Pancreas (tissue), 10 donors: ENCODE measurements at regions not wholly inside any gene's neighbourhood (a gene's known extent, or its start where the extent isn't known, plus 50 kb on each side); places are given as distances from the start of the nearest gene placed in this dataset.

Experiments
- ATAC-seq, 4 donors: fragments of 200-7000 bp; cut with Tn5 transposase; one replicate each; pipeline versions ENCODE4 v1.8.0 to v1.9.1; 2020; ENCODE audit warnings: mild to moderate bottlenecking in 4 of 4, moderate library complexity in 4 of 4
- DNase-seq, 6 donors: peaks; one replicate each; pipeline ENCODE4 v3.0.0-alpha.2; 2020
- FAIRE-seq: peaks from 2 replicates; lab custom pipeline; 2012; peaks lifted over from hg19 to GRCh38; lab: Jason Lieb, UNC
- H3K27ac ChIP-seq, 4 donors: fragments of 200-600 bp; sonication (generic); 1 replicate in 3 of 4; 2 replicates in 1 of 4; pipeline versions ENCODE4 v1.5.0 to v1.8.0; 2020
- H3K27me3 ChIP-seq, 4 donors: fragments of 200-600 bp; one replicate each; pipeline ENCODE4 v1.8.0; 2021
- H3K36me3 ChIP-seq, 3 donors: fragments of 200-600 bp; sonication (generic) in 1 of 3; one replicate each; pipeline versions ENCODE4 v1.5.0 to v1.8.0; 2020 to 2021
- H3K4me1 ChIP-seq, 3 donors: fragments of 200-600 bp; one replicate each; pipeline ENCODE4 v1.8.0; 2021
- H3K4me3 ChIP-seq, 4 donors: fragments of 200-600 bp; sonication (generic) in 2 of 4; one replicate each; pipeline versions ENCODE4 v1.5.0 to v1.8.0; 2020 to 2021
- H3K9me3 ChIP-seq, 4 donors: fragments of 200-600 bp; one replicate each; pipeline ENCODE4 v1.8.0; 2021
- CTCF ChIP-seq, 4 donors: fragments of 200-600 bp; sonication (generic) in 3 of 4; IDR thresholded peaks; one replicate each; pipeline versions ENCODE4 v1.5.0 to v1.8.0; 2021; ENCODE audit warnings: antibody characterized with exemption in 4 of 4
- WGBS, 2 donors: extraction: QIAGEN DNeasy Blood & Tissue Kit; methylation state at CpG; one replicate each; pipeline ENCODE4 v1.1.7; 2013; 5-methylcytosine and 5-hydroxymethylcytosine counted together
- intact Hi-C, 3 donors: fragments of 100-400 bp; cut with DNase I; formaldehyde crosslinking; loops; one replicate each; pipeline versions ENCODE4 v1.11.1 to v1.14.2; 2022
- donor health status: healthy with polysubstance abuse.
- donor health status: DM: no; HTN: no; CAD: no; lungs with moderate emphysema.
- donor health status: DM: no; HTN: no; CAD: no.
- donor health status: control.
- donor health status: control.
- donor health status: Bipolar disorder and iron deficiency.
- donor health status: DM: yes; HTN: yes; CAD: no.
- donor health status: DM: no; HTN: no; CAD: no.
- donor health status: DM: no; HTN: no; CAD: no.
- donor health status: DM: yes; HTN: yes; CAD: no.

GRCh38 chr15:95013381-95013780 lies 782.0 kb downstream of the MCTP2 start:
- peaks cover 0 to under 1% (median 0%) of the 10 kb centered on the region in 3 donors for H3K4me1 ChIP-seq
- FAIRE-seq (no peak), ATAC-seq (no peak), DNase-seq (no peak)
- H3K9me3 ChIP-seq, result no peaks in the 10 kb centered on the region
- no peak for TF ChIP-seq CTCF (IDR thresholded peaks at IDR 0.05)
- intact Hi-C loops, result no loop called here
- peaks cover 0 to 7% (median 0%) of the 10 kb centered on the region in 4 donors for H3K27me3 ChIP-seq
- H3K4me3 ChIP-seq, result no peak overlapping the region
- H3K27ac ChIP-seq, result no peak overlapping the region
- no peaks in the 10 kb centered on the region for H3K36me3 ChIP-seq

- no peak for DNase-seq
- Histone ChIP-seq H3K9me3 (no peaks in the 10 kb centered on the region), H3K27me3 (no peaks in the 10 kb centered on the region), H3K27ac (no peak overlapping the region), H3K4me3 (no peak overlapping the region), H3K4me1 (peaks cover 0 to 10% (median 0%) of the 10 kb centered on the region in 3 donors), H3K36me3 (no peaks in the 10 kb centered on the region)
- intact Hi-C loops, result no loop called here
- no peak for FAIRE-seq
- no peak for ATAC-seq
- WGBS, 2 donors, result 57 to 62% methylated on average over 2 of the region's 2 CpGs
- no peak for TF ChIP-seq CTCF (IDR thresholded peaks at IDR 0.05)
These were observed 785.3 kb downstream of the MCTP2 start for GRCh38 chr15:95016511-95017229.

GRCh38 chr15:95017666-95018328 lies 786.4 kb downstream of the MCTP2 start:
- peaks cover 0 to 10% (median 0%) of the 10 kb centered on the region in 3 donors for H3K4me1 ChIP-seq
- TF ChIP-seq CTCF (IDR thresholded peaks at IDR 0.05), result no peak
- H3K36me3 ChIP-seq, result no peaks in the 10 kb centered on the region
- FAIRE-seq, result no peak
- H3K4me3 ChIP-seq, result no peak overlapping the region
- no peaks in the 10 kb centered on the region for H3K27me3 ChIP-seq
- H3K9me3 ChIP-seq, result no peaks in the 10 kb centered on the region
- ATAC-seq, result peak in 2 of 4 donors; percentile 52 to 64
- DNase-seq, result peak; percentile 9 to 80 (median 52)
- 38 to 40% methylated on average over 4 of the region's 4 CpGs for WGBS, 2 donors
- no peak overlapping the region for H3K27ac ChIP-seq
- intact Hi-C loops, result no loop called here

GRCh38 chr15:95018888-95019545 lies 787.7 kb downstream of the MCTP2 start:
- Histone ChIP-seq H3K36me3 (no peaks in the 10 kb centered on the region), H3K9me3 (no peaks in the 10 kb centered on the region), H3K27ac (no peak overlapping the region), H3K4me3 (no peak overlapping the region), H3K4me1 (peaks cover 0 to 10% (median 0%) of the 10 kb centered on the region in 3 donors), H3K27me3 (peaks cover 0 to 4% (median 0%) of the 10 kb centered on the region in 4 donors)
- no peak for TF ChIP-seq CTCF (IDR thresholded peaks at IDR 0.05)
- FAIRE-seq (no peak), ATAC-seq (peak in 2 of 4 donors; percentile 52 to 81), DNase-seq (no peak)
- WGBS, 2 donors, result 57% methylated on average over 6 of the region's 6 CpGs
- intact Hi-C loops, result no loop called here
